NCI-H82 treated with DMSO at 0.1 percent for 48 hours (cell line): ENCODE measurements at regions not wholly inside any gene's neighbourhood (a gene's known extent, or its start where the extent isn't known, plus 50 kb on each side); places are given as distances from the start of the nearest gene placed in this dataset.

Experiments used
- DNase-seq: peaks from one replicate; lab custom pipeline; 2025; ENCODE audit not compliant: unreplicated experiment; lab: John Stamatoyannopoulos, UW

DNA sequence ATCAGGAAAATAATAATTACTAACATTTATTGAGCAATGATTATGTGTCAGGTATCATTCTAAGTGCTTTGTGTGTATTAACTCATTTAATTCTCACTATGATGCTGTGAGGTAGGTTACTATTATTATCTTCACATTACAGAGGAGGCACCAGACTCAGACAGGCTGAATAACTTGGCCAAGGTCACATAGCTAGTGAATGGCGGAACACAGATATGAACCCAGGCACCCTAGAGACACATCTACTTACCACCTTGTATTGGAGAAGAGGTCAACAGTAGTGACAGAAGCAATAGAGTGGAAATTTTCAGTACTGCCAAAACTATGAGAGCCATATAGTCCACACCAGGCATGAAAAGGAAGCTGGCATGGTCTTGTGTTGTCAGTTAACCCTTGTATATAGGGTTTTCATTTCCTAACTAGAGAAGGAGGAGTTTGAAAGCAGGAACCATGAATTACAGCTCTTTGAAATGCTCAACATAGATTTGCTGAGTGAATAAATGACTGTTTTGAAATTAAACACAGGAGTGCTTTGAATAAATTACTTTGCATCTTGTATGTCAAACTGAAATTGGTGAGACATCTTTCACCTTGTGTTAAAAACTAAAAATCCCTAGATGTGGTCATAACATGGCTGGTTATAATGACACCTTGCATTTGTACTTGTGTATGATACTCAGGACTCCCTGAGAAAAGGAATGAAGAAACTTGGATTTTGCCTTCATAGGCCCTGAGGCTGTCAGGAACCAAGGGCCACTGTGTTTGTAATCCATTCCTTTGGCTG lies 71.8 kb downstream of the RTL9 start:
- no peak for DNase-seq

DNA sequence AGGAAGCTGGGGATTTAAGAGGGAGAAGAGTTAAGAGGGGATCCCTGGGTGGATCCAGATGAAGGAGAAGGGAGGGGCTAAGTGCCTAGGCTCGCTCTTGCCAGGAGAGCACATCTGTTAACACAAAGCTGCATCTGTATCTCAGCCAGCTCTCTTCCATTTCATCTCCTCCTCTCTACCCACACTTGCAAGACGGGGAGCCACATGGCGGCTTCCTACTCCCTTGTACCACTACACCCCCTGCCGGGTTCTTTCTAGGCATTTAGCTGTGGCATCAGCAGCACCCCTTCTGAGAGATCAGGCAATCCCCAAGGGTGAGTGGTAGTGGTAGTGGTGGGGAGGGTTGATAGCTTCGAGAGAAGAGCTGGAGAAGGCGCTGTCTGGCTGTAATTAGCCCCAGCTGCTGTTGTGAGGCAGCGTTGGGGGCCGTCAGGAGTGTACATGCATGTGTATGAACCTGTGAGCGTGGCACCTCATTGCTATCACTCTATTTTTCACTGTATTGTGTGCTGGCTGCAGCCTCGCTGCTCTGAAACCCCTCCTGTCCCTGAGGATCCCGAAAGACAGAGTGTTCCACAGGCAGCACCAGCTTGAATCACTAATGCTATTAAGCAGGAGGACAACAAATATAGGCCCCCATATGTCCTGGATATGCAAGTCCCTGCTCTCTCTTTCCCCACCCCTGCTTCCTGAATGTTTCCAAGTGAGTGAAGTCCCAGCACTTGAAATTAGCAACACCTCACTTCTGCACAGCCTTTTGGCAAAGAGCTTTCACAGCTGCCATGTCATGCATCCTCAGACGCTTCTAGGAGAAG lies 73.7 kb downstream of the RTL9 start:
- DNase-seq, result peak; percentile 58

DNA sequence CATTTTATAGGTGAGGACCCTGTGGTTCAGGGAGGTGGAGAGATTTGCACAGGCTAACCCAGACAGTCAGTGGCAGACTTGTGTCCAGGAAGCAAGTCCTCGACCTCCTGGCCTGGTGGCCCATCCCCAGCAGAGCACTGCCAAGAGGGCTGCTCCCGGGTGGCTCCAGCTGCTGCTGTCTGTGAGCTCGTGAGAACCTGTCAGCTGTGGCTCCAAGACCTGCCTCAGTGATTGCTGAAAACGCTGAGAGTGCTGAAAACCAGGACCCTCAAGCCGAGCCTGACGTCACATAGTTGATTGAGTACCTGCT lies 74.2 kb downstream of the RTL9 start:
- no peak for DNase-seq

DNA sequence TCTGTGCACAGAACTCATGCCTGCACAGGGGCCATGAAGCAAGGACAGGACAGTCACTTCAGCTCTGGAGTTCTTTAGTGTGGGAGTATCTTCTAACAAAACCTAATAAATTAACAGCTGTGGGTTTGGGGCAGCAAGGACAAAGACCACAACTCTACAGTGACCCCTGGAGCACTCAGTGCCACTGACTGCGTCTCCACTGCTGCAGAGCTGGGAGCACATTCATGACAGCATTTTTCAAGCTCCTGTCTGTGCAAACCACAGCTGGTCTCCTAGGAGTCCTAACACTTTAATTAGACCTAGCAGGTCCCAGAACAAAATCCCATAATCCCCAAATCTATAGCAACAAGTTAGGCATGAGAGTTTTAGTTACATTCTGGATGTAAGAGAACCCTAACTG lies 76.5 kb downstream of the RTL9 start:
- peak; percentile 54 for DNase-seq

DNA sequence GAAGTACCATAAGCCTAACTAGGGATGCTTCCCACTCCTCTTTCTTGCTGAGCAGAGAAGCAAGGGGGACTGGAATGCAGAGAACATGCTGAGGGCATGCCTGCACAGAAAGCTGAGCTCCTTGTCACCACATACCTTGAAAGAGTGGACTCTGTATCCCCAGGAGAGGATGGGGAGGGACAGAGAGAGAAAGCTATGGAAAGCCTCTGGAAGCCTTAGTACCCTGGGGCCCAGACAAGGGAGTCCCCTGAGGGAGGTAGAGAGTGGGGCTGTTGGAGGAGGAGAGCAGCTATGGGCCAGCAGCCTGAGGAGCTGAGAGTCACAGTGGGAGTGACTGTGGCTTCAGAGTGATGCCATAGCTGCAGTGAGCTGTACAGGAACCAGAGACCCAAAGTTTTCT lies 77.9 kb downstream of the RTL9 start:
- DNase-seq, result no peak

DNA sequence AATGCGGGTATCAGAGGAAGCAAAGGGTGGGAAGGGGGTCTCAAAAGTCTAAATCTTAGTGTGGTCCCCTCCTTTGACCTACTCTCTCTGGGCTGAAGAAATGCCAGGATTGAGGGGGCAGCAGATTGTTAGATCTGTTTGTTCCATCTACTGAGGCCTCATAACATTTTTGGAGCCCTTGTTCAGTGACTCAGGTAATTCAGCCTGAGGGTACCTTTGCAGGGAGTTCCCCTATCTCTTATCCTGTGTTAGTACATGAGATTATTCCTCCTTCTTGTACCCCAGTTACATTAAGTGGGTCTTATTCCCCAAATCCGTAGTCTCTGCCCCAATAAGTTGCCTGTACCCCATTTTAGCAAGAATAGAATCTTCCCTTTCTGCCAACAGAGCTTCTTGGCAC lies 79.0 kb downstream of the RTL9 start:
- DNase-seq, result no peak

DNA sequence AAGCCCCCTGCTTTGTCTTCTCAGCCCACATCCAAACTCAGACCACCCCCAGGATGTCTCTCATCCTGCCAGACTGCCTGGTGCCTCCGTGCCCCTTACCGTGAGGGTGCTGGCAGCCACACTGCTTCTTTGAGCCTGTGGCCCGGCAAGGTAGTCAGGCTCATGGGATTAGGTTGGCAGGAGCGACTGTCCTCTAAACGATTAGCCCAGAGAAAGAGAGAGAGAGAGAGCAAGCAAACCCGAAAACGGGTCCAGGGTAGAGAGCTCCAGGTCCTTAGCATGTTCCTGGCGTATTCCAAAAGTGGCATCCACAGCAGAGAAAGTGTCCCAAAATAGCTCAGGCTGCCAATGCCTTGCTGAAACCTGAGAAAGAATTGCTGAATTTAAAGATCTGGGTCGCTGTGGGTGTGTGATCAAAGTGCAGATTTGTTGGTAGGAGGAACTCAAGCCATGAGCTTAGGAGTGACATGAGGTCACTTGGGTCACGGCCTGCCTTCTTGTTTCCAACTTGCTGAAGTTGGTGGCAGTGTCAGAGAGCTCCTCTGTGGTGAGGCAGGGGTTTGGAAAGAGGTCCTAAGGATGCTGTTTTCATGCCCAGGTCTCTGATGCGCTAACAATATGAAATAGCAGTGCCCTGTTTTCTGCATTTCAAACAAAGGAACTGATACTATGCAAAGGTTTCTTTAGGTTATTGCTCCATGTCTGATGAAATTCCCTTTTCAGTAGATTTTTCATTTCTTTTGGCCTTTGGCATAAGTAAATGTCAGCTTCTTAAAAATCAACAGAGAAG lies 81.6 kb downstream of the RTL9 start:
- no peak for DNase-seq

DNA sequence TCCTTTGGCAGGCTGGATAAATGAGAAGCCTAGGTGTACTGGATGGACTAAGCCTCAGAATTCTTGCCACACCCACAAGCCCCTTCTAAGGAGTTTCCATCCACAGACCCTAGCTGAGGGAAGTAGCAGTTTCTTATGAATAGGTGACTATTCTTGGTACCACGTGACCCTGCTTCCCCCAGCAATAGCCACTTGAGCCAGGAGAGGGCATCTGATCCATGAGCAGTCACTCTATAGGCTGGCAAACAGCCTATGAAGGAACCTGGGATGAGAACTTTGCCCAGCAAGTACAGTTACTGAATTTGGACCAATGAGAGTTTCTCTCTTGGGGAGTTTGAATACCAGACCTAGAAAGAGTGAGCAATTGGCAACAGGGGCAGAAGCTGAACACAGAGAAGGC lies 84.0 kb downstream of the RTL9 start:
- DNase-seq, result peak; percentile 37

DNA sequence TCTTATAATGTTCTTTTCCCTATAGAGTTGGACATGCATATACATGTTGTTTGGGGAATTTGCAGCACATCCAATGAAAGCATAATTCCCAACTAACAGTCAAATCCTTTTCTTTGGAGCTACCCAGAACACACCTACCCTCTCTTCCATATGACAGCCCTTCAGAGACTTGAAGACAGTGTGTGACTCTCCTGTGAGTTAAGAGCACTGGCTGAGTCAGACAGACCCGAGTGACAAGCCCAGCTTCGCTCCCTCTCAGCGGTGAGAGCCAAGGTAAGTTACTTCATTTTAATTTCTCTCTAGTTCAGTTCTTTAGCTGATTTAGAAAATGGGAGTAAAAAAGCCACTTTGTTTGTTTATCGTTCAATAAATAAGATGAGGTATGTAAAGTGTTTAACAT lies 86.3 kb downstream of the RTL9 start:
- DNase-seq, result no peak

DNA sequence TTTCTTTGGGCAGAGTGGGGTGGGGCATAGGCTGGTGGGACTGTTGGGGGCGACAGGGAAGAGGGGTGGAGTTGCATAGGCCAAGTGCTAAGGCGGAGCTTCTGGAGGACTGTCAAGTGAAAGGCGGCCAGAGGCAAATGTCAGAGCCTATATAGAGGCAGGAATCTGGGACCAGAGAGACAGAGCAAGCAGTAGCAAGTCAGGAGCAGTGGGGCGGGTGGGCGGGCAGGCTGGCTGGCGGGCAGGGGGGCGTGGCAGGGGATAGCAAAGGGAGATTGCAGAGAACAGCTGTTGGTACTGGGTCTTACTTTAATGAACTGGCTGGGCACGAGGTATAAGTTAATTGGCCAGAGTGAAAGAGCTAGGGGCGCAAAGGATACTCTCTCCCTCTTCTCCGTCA lies 89.8 kb downstream of the RTL9 start:
- no peak for DNase-seq

DNA sequence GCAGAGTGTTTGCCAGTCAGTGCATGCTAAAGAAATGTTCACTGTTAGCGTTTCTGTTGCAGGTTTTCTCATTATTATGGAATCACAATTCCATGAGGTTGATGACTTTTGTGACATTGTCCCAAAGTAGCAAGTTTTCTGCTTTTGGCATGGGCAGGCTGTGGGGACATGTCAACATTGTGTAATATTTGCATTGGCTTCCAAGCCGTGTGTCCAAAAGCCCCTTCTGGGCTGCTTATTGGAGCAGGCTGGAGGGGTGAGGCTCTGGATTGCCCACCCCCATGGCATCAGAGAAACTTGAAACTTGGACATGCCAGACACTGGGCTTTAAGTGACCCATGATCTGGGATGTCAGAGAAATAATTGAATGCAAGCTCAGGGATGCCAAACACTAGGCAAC lies 90.7 kb downstream of the RTL9 start:
- no peak for DNase-seq

DNA sequence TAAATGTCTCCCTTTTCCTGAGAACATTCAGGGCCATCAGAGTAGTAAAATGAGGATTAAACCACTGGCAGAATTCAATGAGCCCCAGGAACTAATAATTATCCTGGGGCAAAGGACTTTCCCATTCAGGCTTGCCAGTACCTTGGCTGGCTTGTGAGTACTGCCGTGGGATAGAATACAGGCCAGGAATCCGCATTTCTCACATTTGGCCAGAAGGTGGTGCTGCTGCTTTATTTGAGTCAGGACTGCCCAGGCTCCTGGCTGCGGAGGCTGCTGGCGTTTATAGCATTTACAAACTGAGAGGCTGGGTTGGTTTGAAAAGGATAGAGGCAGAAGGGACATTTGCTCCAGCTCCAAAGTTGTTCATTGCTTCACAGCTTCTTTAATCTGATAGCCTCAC lies 91.4 kb downstream of the RTL9 start:
- peak; percentile 33 for DNase-seq

DNA sequence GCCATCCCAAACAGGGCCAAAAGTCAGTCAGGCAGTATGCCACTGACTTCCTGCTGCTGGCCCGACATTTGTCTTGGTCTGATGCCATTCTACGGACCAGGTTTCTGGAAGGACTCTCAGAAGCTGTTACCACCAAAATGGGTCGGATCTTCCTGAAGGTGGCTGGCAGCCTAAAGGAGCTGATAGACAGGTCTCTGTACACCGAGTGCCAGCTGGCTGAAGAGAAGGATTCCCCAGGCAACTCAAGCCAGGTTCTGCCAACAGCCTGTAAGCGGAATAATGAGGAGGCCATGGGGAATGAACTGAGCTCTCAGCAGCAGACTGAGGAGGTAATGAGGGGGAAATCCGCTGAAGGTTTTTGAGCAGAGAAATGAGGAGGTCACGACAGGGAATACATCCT lies 95.7 kb downstream of the RTL9 start:
- no peak for DNase-seq

DNA sequence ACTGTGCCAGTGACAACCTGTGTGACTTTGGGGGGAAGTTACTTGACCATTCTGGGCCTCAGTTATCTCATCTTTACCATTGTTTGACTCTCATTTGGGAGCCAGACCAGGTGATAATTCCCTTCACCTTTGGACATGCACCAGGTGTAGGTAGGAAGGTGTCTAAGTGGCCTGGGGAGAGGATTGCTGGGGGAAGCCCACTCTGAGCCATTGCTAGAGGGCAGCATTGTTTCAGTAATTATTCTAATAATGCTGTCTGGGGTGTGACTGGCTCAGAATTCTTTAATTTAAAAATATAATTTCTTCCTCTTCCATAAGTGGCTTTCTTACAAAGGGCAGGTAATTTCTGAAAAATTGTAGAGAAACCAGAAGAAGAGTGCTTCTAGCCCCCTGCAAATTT lies 104.3 kb downstream of the RTL9 start:
- DNase-seq, result no peak

DNA sequence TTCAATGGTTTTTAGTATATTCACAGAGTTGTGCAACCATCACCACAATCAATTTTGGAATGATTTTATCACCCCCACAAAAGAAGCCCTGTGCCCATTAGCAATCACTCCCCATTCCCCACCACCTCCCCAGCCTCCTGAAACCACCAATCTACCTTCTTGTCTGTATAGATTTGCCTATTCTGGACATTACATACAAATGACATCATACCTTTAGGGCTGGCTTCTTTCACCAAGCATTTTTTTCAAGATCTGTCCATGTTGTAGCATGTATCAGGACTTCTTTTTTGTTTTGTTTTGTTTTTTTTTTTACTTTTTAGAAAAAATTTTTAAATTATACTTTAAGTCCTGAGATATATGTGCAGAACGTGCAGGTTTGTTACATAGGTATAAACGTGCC lies 108.1 kb downstream of the RTL9 start:
- no peak for DNase-seq

DNA sequence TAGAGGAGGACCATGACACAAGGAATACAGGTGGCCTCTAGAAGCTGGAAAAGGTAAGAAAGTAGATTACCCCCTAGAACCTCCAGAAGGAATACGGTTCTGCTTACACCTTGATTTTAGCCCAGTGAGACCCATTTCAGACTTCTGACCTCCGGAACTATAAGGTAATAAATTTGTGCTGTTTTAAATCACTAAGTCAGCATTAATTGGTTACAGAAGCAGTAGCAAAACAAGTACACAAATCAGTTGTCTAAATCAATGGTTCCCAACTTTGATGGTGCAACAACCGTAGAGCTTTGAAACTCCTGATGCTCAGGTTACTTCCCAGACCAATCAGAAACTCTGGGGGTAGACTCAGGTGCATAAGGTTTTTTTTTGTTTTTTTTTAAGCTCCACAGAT lies 113.6 kb downstream of the RTL9 start:
- DNase-seq, result no peak

DNA sequence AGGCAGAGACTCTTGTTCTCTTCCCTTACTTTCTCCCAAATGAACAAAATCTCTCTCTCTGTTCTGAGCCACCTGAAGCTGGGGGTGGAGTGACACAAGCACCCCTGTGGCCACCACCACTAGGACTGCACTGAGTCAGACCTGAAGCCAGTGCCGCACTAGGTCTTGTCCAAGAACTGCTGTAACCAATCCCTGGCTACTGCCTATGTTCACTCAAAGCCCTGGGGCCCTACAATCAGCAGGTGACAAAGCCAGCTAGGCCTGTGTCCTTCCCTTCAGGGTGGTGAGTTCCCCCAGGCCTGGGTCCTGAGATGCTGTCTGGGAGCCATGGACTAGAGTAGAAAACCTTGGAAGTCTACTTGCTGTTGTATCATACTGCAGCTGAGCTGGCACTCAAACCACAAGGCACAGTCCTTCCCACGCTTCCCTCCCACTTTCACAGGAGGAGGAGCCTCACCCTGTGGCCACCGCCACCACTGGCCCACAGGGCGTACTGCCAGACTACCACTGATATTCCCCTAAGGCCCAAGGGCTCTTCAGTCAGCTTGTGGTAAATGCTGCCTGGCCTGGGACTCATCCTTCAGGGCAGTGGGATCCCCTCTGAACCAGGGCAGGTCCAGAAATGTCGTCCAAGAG lies 119.1 kb downstream of the RTL9 start:
- DNase-seq, result no peak

DNA sequence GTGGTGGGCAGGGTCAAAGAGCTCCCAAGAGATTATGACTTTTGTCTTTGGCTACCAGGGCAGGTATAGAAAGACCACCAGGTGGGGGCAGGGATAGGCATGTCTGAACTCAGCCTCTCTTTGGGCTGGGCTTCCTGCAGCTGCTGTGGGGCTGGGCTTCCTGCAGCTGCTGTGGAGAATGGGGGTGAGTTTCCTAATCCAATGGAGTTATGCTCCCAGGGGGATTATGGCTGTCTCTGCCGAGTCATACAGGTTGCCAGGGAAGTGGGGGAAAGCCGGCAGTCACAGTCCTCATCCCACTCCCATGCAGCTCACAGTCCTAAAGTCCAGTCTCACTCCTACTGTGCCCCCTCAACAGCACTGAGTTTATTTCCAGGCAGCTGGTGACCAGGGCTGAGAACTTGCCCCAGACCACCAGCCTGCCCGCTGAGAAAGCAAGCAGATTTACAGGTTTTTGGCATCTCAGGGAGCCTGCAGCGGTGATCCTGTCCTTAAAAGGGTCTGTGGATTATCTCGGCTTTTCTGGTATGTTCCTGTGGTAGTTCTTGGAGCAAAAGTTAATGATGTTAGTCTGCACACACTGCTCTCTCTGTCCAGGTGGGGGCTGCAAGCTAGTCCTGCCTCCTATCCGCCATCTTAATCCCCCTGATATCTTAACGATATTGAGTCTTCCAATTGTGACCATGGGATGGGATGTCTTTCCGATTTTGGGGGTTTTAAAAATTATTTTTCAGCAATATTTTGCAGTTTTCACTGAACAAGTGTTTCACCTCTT lies 133.4 kb downstream of the RTL9 start:
- DNase-seq, result peak; percentile 60

DNA sequence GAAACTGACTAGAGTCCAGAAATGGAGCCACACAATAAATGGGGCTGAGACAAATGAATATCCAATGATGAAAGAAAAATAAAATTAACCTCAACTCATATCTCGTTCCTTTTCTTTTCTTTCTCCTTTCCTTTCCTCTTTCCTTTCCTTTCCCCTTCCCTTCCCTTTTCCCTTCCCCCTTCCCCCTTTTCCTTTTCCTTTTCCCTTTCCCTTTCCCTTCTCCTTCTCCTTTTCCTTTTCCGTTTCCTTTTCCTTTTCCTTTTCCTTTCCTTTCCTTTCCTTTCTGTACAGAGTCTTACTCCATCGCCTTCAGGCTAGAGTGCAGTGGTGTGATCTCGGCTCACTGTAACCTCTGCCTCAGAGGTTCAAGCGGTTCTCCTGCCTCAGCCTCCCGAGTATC lies 146.3 kb downstream of the RTL9 start:
- DNase-seq, result no peak

DNA sequence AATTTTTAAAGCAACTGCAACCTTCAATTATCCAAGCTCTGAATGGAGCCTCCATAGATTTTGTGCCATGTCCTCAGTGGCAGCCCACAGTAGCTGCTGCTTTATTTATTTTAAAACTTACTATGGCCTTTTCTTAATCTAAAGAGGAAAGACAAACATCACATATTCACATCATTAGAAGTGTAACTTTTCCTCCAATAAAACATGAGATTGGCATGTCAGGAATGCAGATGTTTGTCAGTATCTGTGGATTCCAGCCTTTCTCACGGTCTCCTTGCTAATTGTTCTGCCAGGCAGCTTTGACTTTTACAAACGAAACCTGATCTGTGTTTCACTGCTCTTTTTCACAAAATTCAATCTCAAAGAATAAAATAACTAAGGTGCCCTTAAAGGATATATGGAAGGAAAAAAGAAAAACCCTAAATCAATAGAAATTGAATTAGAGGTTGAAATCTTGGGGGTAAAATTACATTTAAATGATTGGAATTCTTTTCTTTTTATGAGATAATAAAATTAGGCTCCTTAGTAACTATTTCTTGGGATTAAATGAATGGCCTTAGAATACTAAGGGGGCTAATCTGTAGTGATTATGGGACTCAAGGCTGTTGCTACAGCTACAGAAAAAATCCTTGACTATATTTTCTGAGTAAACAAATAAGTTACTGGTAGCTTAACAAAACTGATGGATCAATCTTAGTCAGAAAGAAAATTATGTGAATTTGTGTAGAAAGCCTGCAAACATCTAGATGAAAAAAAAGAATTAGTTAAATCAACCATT lies 151.3 kb downstream of the RTL9 start:
- no peak for DNase-seq
